K562 (cell line): ENCODE measurements at regions not wholly inside any gene's neighbourhood (a gene's known extent, or its start where the extent isn't known, plus 50 kb on each side); places are given as distances from the start of the nearest gene placed in this dataset.

Experiments used
- ATAC-seq: fragments of 200-7000 bp; cut with Tn5 transposase; 3 replicates; pipeline ENCODE4 v1.9.1; 2020; ENCODE audit warnings: moderate library complexity
- BruUV-seq: library from RNA; stranded (reverse); fragments of 400-500 nt; replicated peaks from 2 replicates; lab custom pipeline; 2021; lab: Mats Ljungman, UMichigan
- CTCF ChIA-PET: fragments of 300-600 bp; formaldehyde crosslinking; extraction: SDS; loops from one replicate; lab custom pipeline; 2021; ENCODE audit warnings: low intra/inter-chr PET ratio; lab: Yijun Ruan, JAX
- POLR2A ChIA-PET: fragments of 300-600, 350-650 bp; sonication (Branson Sonifier 250); formaldehyde crosslinking; extraction: SDS; loops from one replicate; lab custom pipeline; 2021; ENCODE audit warnings: antibody characterized with exemption, inconsistent platforms; lab: Yijun Ruan, JAX
- DNase-seq, 4 experiments: peaks; one replicate each; pipeline versions ENCODE4 v3.0.0 to v3.0.0-alpha.2; 2011 to 2018; ENCODE audit warnings: low spot score in 3 of 4, mixed read lengths in 3 of 4; ENCODE audit errors: extremely low read depth in 1 of 4
- FAIRE-seq: peaks from 2 replicates; lab custom pipeline; 2011; peaks lifted over from hg19 to GRCh38; lab: Jason Lieb, UNC
- H2AFZ ChIP-seq: 2 replicates; pipeline ENCODE4 v1.6.0; 2011; ENCODE audit warnings: low read depth, low read length, control low read depth, inconsistent platforms
- H3K27ac ChIP-seq: fragments of 200-600 bp; 3 replicates; pipeline ENCODE4 v1.8.0; 2011; ENCODE audit warnings: low read depth, mild to moderate bottlenecking, control low read depth, inconsistent platforms, low read length, moderate library complexity, mixed read lengths; ENCODE audit errors: extremely low read depth
- H3K27me3 ChIP-seq, 2 experiments: fragments of 300-600 bp in 1 of 2; 2 replicates in 1 of 2; 3 replicates in 1 of 2; pipeline versions ENCODE4 v1.6.0 to v1.8.0; 2011; ENCODE audit warnings: inconsistent platforms in 2 of 2, low read length in 2 of 2, mild to moderate bottlenecking in 1 of 2, mixed read lengths in 1 of 2, moderate library complexity in 1 of 2; ENCODE audit not compliant: control insufficient read depth in 2 of 2, insufficient read depth in 2 of 2
- H3K36me3 ChIP-seq: fragments of 300-600 bp; 3 replicates; pipeline ENCODE4 v1.8.0; 2011; ENCODE audit warnings: mild to moderate bottlenecking, low read length, inconsistent platforms; ENCODE audit not compliant: control insufficient read depth, insufficient read depth
- H3K4me1 ChIP-seq, 2 experiments: fragments of 200-600 bp in 1 of 2; replicated peaks in 1 of 2; 2 replicates in 1 of 2; 3 replicates in 1 of 2; pipeline versions ENCODE4 v1.5.1 to v1.8.0; 2011; ENCODE audit warnings: inconsistent platforms in 2 of 2, low read length in 2 of 2, mild to moderate bottlenecking in 1 of 2, mixed read lengths in 1 of 2, moderate library complexity in 1 of 2; ENCODE audit not compliant: control insufficient read depth in 2 of 2, insufficient read depth in 2 of 2
- H3K4me2 ChIP-seq: 2 replicates; pipeline ENCODE4 v1.6.1; 2011; ENCODE audit warnings: low read length, control low read depth, inconsistent platforms, mixed read lengths; ENCODE audit not compliant: insufficient read depth
- H3K4me3 ChIP-seq: fragments of 200-600 bp; sonication (generic), shearing (Covaris generic); 2 replicates; pipeline ENCODE4 v1.5.1; 2016; ENCODE audit warnings: control low read depth, inconsistent platforms
- H3K79me2 ChIP-seq: fragments of 200-600 bp; 3 replicates; pipeline ENCODE4 v1.8.0; 2011; ENCODE audit warnings: low read length, inconsistent platforms; ENCODE audit not compliant: control insufficient read depth, insufficient read depth
- H3K9ac ChIP-seq, 2 experiments: 2 replicates each; pipeline versions ENCODE4 v1.6.0 to v1.6.1; 2011; ENCODE audit warnings: low read depth in 2 of 2, low read length in 2 of 2, control low read depth in 1 of 2, inconsistent platforms in 1 of 2, mild to moderate bottlenecking in 1 of 2, mixed read lengths in 1 of 2; ENCODE audit not compliant: insufficient read depth in 1 of 2
- H3K9me1 ChIP-seq: one replicate; pipeline ENCODE4 v1.6.0; 2011; ENCODE audit warnings: inconsistent platforms, mild to moderate bottlenecking, low read length, moderate library complexity; ENCODE audit not compliant: control insufficient read depth, insufficient read depth
- H3K9me3 ChIP-seq: replicated peaks from 2 replicates; pipeline ENCODE4 v1.5.1; 2011; ENCODE audit warnings: low read depth, low read length, inconsistent platforms; ENCODE audit not compliant: control insufficient read depth, insufficient read depth
- H4K20me1 ChIP-seq: replicated peaks from 2 replicates; pipeline ENCODE4 v1.6.1; 2011; ENCODE audit warnings: low read length, inconsistent platforms, mixed read lengths; ENCODE audit not compliant: control insufficient read depth, insufficient read depth
- ATF3 ChIP-seq, 2 experiments: fragments of 450-650 bp in 1 of 2; sonication (generic) in 1 of 2; formaldehyde crosslinking in 1 of 2; IDR thresholded peaks in 1 of 2; conservative IDR thresholded peaks in 1 of 2; 2 replicates each; pipeline versions ENCODE4 v1.6.1 to v1.8.1; 2016 to 2023; ENCODE audit warnings: mild to moderate bottlenecking in 2 of 2, moderate library complexity in 2 of 2, inconsistent platforms in 1 of 2, missing genetic modification reagents in 1 of 2
- ATF7 ChIP-seq: fragments of 450-650 bp; IDR thresholded peaks from 2 replicates; pipeline ENCODE4 v1.7.1; 2014; ENCODE audit warnings: mild to moderate bottlenecking, moderate library complexity
- ETS1 ChIP-seq: conservative IDR thresholded peaks from 2 replicates; pipeline ENCODE4 v1.6.1; 2011; ENCODE audit warnings: low read depth, mild to moderate bottlenecking, low read length; ENCODE audit not compliant: control insufficient read depth
- GTF2B ChIP-seq: IDR thresholded peaks from 2 replicates; pipeline ENCODE4 v1.6.1; 2011; ENCODE audit not compliant: insufficient read length; ENCODE audit errors: extremely low read depth
- PCBP2 ChIP-seq: fragments of 200-400 bp; formaldehyde crosslinking; IDR thresholded peaks from 2 replicates; pipeline ENCODE4 v1.6.1; 2018; ENCODE audit warnings: low read length, low read depth, mild to moderate bottlenecking, moderate library complexity; ENCODE audit not compliant: poor library complexity, severe bottlenecking
- RAD21 ChIP-seq, 2 experiments: fragments of 250-450 bp in 1 of 2; fragments of 450-650 bp in 1 of 2; sonication (Bioruptor Pico) in 1 of 2; formaldehyde crosslinking in 1 of 2; IDR thresholded peaks in 1 of 2; conservative IDR thresholded peaks in 1 of 2; 2 replicates each; pipeline versions ENCODE4 v1.4.0 to v1.8.0; 2020 to 2022; ENCODE audit warnings: mild to moderate bottlenecking in 2 of 2, moderate library complexity in 1 of 2
- RBM17 ChIP-seq: fragments of 200-400 bp; formaldehyde crosslinking; IDR thresholded peaks from 2 replicates; pipeline ENCODE4 v1.6.1; 2017; ENCODE audit warnings: low read depth, mild to moderate bottlenecking, low read length, borderline replicate concordance
- RNF219 ChIP-seq: fragments of 250-450 bp; sonication (Bioruptor Pico); IDR thresholded peaks from 2 replicates; pipeline ENCODE4 v1.5.0; 2022; ENCODE audit warnings: mild to moderate bottlenecking
- SMARCA5 ChIP-seq: fragments of 450-650 bp; IDR thresholded peaks from 2 replicates; pipeline ENCODE4 v1.6.1; 2016
- SRSF3 ChIP-seq: fragments of 200-400 bp; formaldehyde crosslinking; IDR thresholded peaks from 2 replicates; pipeline ENCODE4 v1.6.1; 2016; ENCODE audit warnings: mild to moderate bottlenecking, low read length, moderate library complexity; ENCODE audit not compliant: insufficient read depth
- TOE1 ChIP-seq, 2 experiments: fragments of 450-650 bp in 1 of 2; sonication (generic) in 1 of 2; formaldehyde crosslinking in 1 of 2; IDR thresholded peaks; 2 replicates each; pipeline versions ENCODE4 v1.7.1 to v1.8.0; 2016 to 2022; ENCODE audit warnings: borderline replicate concordance in 2 of 2, mild to moderate bottlenecking in 2 of 2, antibody characterized with exemption in 1 of 2, inconsistent platforms in 1 of 2, low read depth in 1 of 2, missing genetic modification reagents in 1 of 2, moderate library complexity in 1 of 2
- TRIM28 ChIP-seq: fragments of 450-650 bp; IDR thresholded peaks from 2 replicates; pipeline ENCODE4 v1.6.1; 2017
- ZNF41 ChIP-seq: fragments of 250-450 bp; sonication (Bioruptor Pico); conservative IDR thresholded peaks from 2 replicates; pipeline ENCODE4 v1.4.0; 2020; ENCODE audit warnings: mild to moderate bottlenecking
- WGBS: fragments of 100-300 bp; shearing (Covaris generic); methylation state at CpG from one replicate; pipeline ENCODE4 v1.1.6; 2016; ENCODE audit warnings: low coverage, mixed read lengths; ENCODE audit not compliant: insufficient coverage; ENCODE audit errors: missing lambda C conversion rate; 5-methylcytosine and 5-hydroxymethylcytosine counted together
- in situ Hi-C: fragments of 300-500 bp; cut with MboI; formaldehyde crosslinking; loops from 4 replicates; pipeline ENCODE4 v1.15.0; 2018; ENCODE audit warnings: inconsistent platforms, mixed read lengths
- intact Hi-C: fragments of 100-400 bp; cut with micrococcal nuclease; formaldehyde crosslinking; loops from 2 replicates; pipeline ENCODE4 v1.14.2; 2022
- TF ChIP-seq, protein P1 (sequence below): fragments of 200-800 bp; sonication (Bioruptor generic); IDR thresholded peaks from 2 replicates; pipeline ENCODE4 v1.6.1; 2017; ENCODE audit warnings: missing genetic modification characterization, missing compliant biosample characterization

DNA sequence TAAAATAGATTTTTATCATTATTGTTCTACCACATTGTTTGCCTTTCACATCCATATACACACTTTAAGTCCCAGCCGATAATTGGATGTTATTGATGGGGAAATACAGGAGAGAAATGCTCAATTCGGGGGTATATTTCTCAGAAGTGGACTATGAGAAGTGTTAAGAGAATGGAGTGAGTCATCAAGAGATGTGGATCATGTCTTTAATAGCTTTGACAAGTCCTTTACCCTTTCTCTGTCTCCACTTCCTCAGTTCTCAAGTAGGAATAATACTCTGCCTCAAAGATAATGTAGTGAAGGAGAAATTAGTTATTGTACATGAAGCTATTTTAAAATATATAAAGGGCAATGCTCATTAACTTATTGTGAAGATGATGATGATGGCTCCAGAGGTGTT is 1017.6 kb upstream of the PIK3C3 start:
- H3K9ac ChIP-seq, result no peak overlapping the region
- no peak overlapping the region for H3K4me2 ChIP-seq
- no peak overlapping the region for H3K27ac ChIP-seq
- no peaks in the 10 kb centered on the region for H3K27me3 ChIP-seq
- in situ Hi-C loops (no loop called here), intact Hi-C loops (no loop called here)
- ChIA-PET POLR2A (no interaction called here), CTCF (no interaction called here)
- H4K20me1 ChIP-seq, result no peaks in the 10 kb centered on the region
- no peak overlapping the region for H2AFZ ChIP-seq
- no peaks in the 10 kb centered on the region for H3K4me1 ChIP-seq
- 0% methylated on average over 2 of the region's 2 CpGs for WGBS
- no peaks in the 10 kb centered on the region for H3K36me3 ChIP-seq
- H3K9me3 ChIP-seq, result no peaks in the 10 kb centered on the region
- no TSS peak for BruUV-seq
- TF ChIP-seq ATF7 (no peak), GTF2B (no peak), ETS1 (no peak), TOE1 (IDR thresholded peaks at IDR 0.05; ENCODE audit: borderline replicate concordance) (no peak), TOE1 (CRISPR knock-in tag; IDR thresholded peaks at IDR 0.05; ENCODE audit: borderline replicate concordance, low read depth) (no peak), SRSF3 (no peak), TRIM28 (no peak), ZNF41 (CRISPR knock-in tag) (no peak), RBM17 (no peak), RNF219 (no peak), PCBP2 (no peak), RAD21 (CRISPR knock-in tag; conservative IDR thresholded peaks at IDR 0.05 in 1 of 2, IDR thresholded peaks at IDR 0.05 in 1 of 2) (no peak), ATF3 (IDR thresholded peaks at IDR 0.05) (no peak), ATF3 (CRISPR knock-in tag; conservative IDR thresholded peaks at IDR 0.05) (no peak), SMARCA5 (no peak)
- TF ChIP-seq, protein P1, sequence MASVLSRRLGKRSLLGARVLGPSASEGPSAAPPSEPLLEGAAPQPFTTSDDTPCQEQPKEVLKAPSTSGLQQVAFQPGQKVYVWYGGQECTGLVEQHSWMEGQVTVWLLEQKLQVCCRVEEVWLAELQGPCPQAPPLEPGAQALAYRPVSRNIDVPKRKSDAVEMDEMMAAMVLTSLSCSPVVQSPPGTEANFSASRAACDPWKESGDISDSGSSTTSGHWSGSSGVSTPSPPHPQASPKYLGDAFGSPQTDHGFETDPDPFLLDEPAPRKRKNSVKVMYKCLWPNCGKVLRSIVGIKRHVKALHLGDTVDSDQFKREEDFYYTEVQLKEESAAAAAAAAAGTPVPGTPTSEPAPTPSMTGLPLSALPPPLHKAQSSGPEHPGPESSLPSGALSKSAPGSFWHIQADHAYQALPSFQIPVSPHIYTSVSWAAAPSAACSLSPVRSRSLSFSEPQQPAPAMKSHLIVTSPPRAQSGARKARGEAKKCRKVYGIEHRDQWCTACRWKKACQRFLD (CRISPR knock-in tag), result no peak
- DNase-seq (peak in 2 of 4 experiments; percentile 17 to 19), FAIRE-seq (no peak), ATAC-seq (no peak)
- no peaks in the 10 kb centered on the region for H3K79me2 ChIP-seq
- H3K9me1 ChIP-seq, result no peaks in the 10 kb centered on the region
- H3K4me3 ChIP-seq, result no peak overlapping the region
